SK-N-DZ (cell line): ENCODE measurements at regions not wholly inside any gene's neighbourhood (a gene's known extent, or its start where the extent isn't known, plus 50 kb on each side); places are given as distances from the start of the nearest gene placed in this dataset.

ENCODE experiments used
- DNase-seq: peaks from one replicate; pipeline ENCODE4 v3.0.0-alpha.2; 2015; ENCODE audit warnings: low spot score

DNA sequence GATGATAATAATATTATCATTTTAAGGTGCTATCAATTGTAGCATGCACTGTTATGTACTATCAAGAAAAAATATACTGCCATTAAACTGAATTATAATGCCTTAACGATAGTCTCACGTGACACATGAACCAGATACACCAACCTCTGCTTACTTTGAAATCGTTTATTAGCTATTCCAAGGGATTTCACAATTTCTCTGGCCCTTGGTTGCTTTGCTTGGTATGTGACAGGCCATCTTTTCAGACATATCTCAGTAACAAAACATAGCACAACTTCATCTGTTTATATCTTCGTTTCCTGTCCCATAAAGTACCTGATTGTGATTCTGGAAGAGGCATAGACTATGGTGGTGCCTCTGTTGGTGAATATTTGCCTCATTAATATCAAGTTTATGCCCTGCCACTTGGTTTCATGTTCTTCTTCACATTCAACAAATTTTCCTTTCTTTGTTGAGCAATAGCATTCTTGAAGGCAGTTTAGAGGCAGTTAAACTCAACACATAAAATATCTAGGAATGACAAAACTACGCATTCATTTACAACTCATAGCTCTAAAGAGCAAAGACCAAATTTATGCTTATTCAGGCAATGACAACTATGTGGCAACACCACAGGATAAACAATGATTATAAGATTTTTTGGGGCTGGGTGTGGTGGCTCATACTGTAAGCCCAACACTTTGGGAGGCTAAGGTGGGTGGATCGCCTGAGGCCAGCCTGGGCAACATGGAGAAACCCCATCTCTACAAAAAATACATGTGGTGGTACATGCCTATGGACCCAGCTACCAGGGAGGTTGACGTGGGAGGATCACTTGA, 84.3 kb downstream of the MCFD2 start:
- no peak for DNase-seq

- DNase-seq = no peak
Measured at GRCh38 chr2:46829231-46829995, 86.2 kb downstream of the MCFD2 start.

DNA sequence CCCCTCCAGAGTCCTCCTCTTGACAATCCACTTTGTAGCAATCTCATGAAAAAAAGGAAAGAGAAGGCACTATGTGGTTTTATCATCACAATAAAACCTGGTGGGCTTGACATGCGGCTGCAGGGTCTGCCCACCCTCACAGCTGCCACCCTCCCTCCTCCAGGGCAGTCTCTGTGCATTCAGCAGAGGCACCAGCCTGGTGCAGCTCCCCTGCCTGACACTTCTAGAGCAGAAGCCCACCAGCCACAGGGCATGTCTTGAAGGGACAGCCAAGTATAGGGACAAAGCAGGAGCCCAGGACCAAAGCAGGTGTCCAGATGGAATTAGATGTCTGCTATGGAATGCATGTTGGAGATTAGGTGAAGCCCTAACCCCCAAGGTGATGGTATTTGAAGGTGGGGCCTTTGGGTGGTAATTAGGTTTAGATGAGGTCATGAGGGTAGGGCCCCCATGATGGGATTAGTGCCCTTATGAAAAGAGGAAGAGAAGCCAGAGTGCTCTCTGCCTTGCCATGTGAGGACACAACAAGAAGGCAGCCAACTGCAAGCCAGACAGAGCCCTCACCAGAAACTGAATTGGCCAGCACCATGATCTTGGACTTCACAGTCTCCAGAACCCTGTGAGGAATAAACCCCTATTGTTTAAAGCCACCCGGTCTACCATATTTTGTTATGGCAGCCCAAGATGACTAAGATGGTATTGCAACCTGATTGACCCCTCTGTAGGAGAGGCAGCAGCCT, 86.9 kb downstream of the MCFD2 start:
- no peak for DNase-seq

DNA sequence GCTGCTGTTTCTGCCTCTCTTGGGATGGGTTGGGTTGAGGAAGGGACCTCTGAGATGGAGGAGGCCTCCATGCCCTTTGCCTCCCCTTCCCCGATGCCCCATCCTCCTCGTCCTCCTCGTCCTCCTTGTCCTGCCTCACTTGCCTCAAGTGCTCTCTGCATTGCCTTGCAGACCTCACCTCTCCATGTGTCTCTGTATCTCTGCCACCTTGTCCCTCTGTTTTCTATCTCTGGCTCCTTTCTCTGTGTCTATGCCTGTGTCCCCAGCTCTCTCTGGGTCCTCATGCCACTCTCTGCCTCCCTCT, 87.5 kb downstream of the MCFD2 start:
- no peak for DNase-seq

- DNase-seq = no peak
Measured at GRCh38 chr2:46827274-46828134, 88.1 kb downstream of the MCFD2 start.

- DNase-seq = no peak
Measured at GRCh38 chr2:46826569-46827245, 88.9 kb downstream of the MCFD2 start.

DNA sequence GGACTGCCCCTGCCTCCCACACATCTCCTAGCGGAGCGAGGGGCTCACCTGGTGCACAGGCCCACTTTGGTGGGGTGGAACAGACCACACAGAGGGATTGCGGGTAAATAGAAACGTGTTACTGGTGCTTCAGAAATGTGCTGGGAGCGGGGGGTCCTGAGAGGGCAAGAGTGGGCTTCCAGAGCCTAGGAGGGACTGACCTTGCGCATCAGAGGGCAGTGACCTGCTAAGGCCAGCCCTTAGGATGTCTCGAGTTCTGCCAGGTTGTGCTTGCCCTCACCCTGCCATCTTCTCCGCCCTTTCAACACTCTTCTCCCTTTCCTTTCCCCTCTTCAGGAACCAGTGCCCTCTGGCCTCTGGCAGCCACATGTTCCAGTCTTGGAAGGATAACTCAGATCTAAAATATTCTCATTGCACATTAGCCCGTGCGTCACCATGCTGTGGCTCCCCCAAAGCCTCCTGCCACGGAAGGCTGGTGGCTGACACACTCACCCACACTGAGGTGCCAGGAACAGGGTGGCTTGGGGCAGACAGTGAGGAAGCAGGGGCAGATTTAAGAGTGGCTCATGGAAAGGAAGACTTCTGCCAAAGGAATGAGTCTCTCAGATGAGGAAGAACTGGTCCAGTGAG, 89.6 kb downstream of the MCFD2 start:
- DNase-seq = no peak

GRCh38 chr2:46825231-46825938, 90.2 kb downstream of the MCFD2 start:
- no peak for DNase-seq

- DNase-seq = no peak
Measured at GRCh38 chr2:46824611-46825010, 91.0 kb downstream of the MCFD2 start.

DNA sequence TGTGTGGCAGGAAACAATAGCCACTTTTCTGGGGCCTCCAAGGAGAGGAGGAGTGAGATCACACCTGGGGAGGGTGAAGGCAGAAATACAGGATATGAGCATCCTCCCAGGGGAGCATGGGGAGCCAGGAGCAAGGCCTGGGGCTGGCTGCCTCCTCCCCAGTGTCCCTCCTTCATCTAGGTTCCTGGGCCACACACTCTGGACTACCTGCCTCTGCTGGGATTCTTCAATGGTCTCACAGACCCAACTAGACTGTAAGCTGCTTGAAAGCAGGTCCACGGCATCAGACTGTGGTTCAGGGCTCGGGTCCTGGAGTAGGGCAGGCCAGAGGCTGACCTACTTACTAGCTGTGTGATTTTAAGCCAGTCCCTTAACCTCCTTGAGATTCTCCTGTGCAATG, 94.0 kb downstream of the MCFD2 start:
- no peak for DNase-seq

GRCh38 chr2:46818819-46819218, 96.8 kb downstream of the MCFD2 start:
- no peak for DNase-seq

DNA sequence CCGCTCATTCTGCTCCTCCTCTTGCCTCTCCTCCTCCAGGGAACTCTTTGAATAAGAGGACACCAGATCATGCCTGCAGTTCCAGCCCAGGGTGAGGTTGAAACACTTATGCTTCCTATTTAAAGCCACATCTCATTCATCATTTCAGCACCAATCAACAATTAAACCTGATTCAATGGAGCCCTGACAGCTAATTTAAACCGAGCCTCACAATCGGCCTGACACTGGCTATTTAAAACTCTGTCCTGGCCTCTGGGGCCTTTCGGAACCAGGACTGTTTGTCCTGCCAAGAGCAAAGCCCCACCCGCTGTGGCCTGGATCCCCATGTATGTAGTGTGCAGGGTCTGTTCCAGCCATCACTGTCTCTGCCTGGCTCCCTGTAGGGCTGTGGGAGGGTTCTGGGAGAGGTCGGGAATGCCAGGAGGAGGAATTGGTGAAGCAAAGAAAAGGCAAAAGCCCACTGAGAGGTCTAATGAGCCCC, 97.4 kb downstream of the MCFD2 start:
- DNase-seq = no peak

- DNase-seq = no peak
Measured at GRCh38 chr2:46816846-46817726, 98.5 kb downstream of the MCFD2 start.

DNA sequence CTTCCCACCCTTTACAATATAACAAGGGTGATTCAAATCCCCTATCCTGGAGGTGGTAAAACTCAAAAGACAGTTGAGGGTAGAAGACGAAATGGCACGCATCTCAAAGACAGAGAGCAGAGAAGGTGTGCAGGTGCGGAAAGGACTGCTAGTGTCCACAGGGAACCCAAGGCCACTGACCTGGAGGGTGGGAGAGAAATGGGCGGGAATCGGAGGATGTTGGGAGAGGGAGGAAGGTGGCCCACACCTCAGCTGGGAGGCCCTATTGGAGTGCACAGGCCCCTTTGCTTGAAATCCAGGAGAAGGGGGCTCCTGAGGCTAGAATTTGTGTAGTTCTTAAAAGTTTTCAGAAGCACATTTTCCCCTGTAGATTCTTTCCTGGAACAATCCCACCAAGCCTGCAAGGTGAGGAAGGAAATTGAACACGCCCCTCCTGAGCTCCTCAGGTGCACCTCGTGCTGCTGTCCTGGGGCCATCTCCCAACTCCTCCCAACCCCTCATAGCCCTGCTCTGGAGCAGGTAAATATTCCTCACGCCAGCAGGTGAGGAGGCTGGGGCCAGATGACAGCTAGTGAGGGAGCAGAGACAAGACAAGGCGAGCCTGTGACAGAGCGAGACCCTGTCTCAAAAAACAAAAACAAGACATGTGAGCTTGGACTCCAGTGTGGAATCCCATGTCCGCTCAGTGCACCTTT, 99.3 kb downstream of the MCFD2 start:
- DNase-seq = no peak

DNA sequence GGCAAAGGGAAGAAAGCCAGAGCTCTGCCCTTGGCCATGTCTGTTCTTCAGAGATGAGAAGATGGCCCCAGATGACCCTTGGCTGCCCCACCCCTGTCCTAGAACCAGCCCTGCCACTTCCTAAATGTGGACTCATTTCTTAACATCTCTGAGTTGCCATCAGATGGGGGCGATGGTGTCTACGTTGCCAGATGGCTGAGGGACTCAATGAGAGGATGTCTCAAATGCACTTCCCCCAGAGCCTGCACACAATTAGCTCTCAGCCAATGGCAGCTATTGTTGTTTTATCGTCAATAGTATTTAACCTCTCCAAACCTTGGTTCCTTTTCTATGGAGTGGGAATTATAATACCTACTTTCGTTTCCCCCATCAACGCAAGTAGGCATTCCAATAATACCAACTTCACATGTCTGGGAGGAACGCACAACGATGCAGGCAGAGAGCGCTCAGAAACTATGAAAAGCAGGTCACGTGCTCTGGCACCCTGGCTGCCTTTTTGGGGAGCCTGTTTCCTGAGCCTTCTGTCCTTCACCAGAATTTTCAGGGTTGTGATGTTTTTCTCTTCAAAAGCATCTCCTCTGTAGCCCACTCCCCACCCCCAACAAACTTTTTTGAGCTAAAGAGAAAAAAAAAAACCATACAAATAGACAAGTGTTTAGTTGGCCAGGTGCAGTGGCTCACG, 100.3 kb downstream of the MCFD2 start:
- DNase-seq = no peak

- no peak for DNase-seq
Measured at GRCh38 chr2:46814160-46814961, 101.2 kb downstream of the MCFD2 start.

DNA sequence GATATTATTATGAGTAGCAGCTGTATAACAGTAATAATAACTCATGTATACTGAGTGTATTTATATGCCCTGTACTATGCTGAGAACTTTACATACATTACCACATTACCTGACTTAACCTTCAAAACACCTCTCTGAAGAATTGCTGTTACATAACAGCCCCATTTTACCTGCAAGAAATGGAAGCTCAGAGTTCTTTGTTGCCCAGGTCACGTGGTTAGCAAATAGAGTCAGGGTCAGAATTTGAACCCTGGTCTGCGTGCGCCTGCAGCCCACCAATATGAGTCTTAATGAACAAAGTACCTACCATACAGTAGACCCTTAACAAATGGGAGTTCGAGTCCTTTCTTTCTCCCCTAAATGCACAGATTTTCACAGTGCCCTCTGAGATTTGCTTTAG, 101.9 kb downstream of the MCFD2 start:
- DNase-seq = no peak
